GM21737 (cell line): ENCODE measurements at regions not wholly inside any gene's neighbourhood (a gene's known extent, or its start where the extent isn't known, plus 50 kb on each side); places are given as distances from the start of the nearest gene placed in this dataset.

ENCODE experiments used
- ATAC-seq: cut with Tn5 transposase; IDR thresholded peaks from one replicate; pipeline ENCODE4 v1.9.1; 2021; ENCODE audit warnings: mild to moderate bottlenecking, moderate library complexity; ENCODE audit not compliant: unreplicated experiment

- ATAC-seq: no peak
These were observed 188.4 kb downstream of the SH3BP4 start for GRCh38 chr2:235139956-235140800.

- ATAC-seq: no peak
These were observed 188.9 kb downstream of the SH3BP4 start for GRCh38 chr2:235140801-235141081.

GRCh38 chr2:235141411-235142128 lies 189.8 kb downstream of the SH3BP4 start:
- ATAC-seq: no peak

GRCh38 chr2:235142601-235143000 lies 190.8 kb downstream of the SH3BP4 start:
- no peak for ATAC-seq

GRCh38 chr2:235143789-235144188 lies 192.0 kb downstream of the SH3BP4 start:
- no peak for ATAC-seq

GRCh38 chr2:235144291-235144690 lies 192.5 kb downstream of the SH3BP4 start:
- no peak for ATAC-seq

- ATAC-seq: no peak
These were observed 194.4 kb downstream of the SH3BP4 start for GRCh38 chr2:235146206-235146605.

- ATAC-seq: no peak
These were observed 195.2 kb downstream of the SH3BP4 start for GRCh38 chr2:235146871-235147565.

GRCh38 chr2:235148201-235149170 lies 196.7 kb downstream of the SH3BP4 start:
- ATAC-seq: no peak

- no peak for ATAC-seq
These were observed 197.4 kb downstream of the SH3BP4 start for GRCh38 chr2:235149240-235149659.

- no peak for ATAC-seq
These were observed 197.9 kb downstream of the SH3BP4 start for GRCh38 chr2:235149736-235150135.

GRCh38 chr2:235151152-235151551 lies 199.3 kb downstream of the SH3BP4 start:
- no peak for ATAC-seq

- no peak for ATAC-seq
These were observed 203.3 kb downstream of the SH3BP4 start for GRCh38 chr2:235155163-235155562.

GRCh38 chr2:235156055-235156454 lies 204.2 kb downstream of the SH3BP4 start:
- no peak for ATAC-seq

- no peak for ATAC-seq
These were observed 206.1 kb downstream of the SH3BP4 start for GRCh38 chr2:235157746-235158482.

GRCh38 chr2:235160281-235160810 lies 208.5 kb downstream of the SH3BP4 start:
- no peak for ATAC-seq

- no peak for ATAC-seq
These were observed 209.7 kb downstream of the SH3BP4 start for GRCh38 chr2:235161565-235161964.

- ATAC-seq: no peak
These were observed 210.4 kb downstream of the SH3BP4 start for GRCh38 chr2:235162082-235162836.

- no peak for ATAC-seq
These were observed 211.0 kb downstream of the SH3BP4 start for GRCh38 chr2:235162837-235163197.
